GM12873 (cell line): ENCODE measurements at regions not wholly inside any gene's neighbourhood (a gene's known extent, or its start where the extent isn't known, plus 50 kb on each side); places are given as distances from the start of the nearest gene placed in this dataset.

Experiments used
- TF ChIP-seq, protein P1 (sequence below): IDR thresholded peaks from 2 replicates; pipeline ENCODE4 v1.5.1; 2012; ENCODE audit warnings: low read depth, mild to moderate bottlenecking, moderate library complexity, low read length, control low read depth; ENCODE audit not compliant: insufficient read depth; ENCODE audit errors: missing control alignments

DNA sequence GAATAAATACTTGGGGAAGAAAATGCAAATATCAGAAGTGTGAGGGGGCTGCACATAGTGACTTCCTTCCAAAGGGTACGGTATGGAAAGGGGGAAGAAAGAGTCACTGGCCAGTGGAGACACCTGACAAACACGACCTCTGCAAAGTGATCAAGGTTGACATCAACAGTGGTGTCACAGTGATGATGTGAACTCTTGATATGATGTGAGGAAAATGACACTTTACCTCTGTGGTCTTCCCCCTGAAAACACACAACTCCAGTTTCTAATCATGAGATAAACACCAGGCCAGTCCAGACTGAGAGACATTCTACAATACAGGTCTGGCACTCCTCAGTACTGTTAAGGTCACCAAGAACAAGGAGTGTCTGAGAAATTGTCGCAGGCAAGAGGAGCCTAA is 169.7 kb downstream of the BUB3 start:
- TF ChIP-seq, protein P1, sequence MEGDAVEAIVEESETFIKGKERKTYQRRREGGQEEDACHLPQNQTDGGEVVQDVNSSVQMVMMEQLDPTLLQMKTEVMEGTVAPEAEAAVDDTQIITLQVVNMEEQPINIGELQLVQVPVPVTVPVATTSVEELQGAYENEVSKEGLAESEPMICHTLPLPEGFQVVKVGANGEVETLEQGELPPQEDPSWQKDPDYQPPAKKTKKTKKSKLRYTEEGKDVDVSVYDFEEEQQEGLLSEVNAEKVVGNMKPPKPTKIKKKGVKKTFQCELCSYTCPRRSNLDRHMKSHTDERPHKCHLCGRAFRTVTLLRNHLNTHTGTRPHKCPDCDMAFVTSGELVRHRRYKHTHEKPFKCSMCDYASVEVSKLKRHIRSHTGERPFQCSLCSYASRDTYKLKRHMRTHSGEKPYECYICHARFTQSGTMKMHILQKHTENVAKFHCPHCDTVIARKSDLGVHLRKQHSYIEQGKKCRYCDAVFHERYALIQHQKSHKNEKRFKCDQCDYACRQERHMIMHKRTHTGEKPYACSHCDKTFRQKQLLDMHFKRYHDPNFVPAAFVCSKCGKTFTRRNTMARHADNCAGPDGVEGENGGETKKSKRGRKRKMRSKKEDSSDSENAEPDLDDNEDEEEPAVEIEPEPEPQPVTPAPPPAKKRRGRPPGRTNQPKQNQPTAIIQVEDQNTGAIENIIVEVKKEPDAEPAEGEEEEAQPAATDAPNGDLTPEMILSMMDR, result no peak

DNA sequence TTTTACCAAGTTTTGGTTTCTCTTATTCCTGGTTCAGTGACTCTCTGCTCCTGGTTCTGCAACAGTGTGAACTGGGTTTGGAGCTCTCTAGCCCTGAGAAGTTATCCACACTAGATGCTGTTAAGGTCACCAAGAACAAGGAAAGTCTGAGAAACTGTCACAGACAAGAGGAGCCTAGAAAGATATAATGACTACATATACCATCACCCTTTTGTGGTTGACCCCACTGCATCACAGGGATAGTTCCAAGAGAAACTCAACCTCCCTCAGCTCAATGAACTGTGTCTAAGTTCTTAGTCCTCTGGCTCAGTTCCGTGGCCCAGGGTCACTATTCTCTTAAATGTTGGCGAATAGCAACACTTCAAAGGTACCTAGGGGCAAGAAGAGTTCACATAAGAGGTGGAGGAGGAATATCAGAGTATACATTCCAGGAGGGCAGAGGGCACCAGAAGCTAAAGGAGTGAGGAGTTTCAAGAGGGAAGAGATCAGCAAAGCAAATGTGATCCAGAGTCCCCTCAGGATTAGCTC is 171.5 kb downstream of the BUB3 start:
- TF ChIP-seq, protein P1, result no peak

DNA sequence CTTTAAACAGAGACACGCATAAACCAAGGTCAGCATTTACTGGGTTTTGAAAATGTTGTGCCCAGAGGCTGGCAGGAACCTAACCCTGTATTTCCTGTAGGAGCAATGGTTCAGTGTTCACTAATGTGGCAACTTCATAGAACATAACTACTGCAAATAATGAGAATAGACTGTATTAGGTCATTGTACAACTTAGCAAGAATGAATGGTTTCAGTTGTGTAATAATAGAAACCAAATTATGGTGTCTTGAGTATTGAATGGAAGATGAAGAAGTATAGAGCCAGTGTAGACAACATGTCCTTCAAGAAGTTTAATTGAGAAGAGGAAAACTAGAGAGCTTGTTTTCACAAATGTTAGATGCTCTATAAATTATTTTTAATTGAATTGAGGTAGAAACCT is 172.5 kb downstream of the BUB3 start:
- TF ChIP-seq, protein P1, result no peak

DNA sequence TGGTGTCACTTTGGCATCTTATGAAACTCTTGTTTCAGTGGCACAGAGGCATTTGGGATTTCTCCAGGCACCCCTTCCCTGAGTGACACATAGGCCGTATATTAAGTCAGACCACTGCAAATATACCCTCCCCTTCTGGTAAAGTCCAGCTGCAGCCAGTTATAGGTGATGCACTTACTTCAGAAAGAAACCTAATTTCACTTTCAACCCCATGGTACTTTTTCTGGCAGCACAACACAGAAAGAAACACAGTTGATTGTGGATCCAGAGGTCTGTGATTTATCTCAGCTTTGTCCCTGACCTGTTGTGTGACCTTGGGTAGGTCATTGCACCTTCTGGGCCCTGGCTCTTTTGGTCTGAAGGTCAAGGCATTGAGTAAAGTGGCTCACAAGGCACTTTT is 173.2 kb downstream of the BUB3 start:
- TF ChIP-seq, protein P1, result no peak

DNA sequence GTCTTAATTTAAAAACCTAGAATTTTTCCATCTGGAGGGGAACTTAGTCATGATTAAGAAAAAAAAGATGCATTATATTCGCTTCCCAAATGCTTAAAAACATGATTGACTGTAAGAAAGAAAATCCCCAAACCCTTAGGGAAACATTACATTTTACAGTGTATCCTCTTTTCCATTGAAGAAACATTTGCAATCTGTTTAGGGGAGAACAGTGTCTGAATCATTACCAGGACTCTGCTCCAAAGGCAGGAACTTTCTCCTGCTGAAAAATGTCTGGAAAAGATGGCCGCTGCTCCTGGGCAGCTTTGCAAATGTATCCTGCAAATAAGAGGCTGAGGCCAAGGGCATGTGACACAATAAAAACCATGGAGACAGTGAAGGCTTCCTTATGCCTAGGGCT is 173.7 kb downstream of the BUB3 start:
- TF ChIP-seq, protein P1, result no peak

DNA sequence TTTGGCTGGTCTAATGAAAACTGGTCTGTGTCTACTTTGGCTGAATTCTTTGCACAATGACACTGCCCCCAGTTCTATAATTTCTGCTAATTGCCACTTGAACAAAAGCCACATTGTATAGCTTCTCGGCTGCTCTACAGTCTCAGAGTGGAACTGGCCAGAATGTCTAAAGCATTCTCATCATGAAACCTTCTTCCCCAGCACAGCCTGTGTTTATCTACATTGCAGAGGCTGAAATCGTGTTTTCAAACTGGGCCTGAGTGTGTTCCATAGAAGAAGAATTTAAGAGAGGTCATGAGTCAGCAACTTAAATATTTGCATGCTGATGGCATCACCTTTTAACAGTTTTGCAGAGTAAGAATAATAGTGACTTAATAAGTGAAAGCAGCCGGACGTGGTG is 177.2 kb downstream of the BUB3 start:
- TF ChIP-seq, protein P1, result no peak

DNA sequence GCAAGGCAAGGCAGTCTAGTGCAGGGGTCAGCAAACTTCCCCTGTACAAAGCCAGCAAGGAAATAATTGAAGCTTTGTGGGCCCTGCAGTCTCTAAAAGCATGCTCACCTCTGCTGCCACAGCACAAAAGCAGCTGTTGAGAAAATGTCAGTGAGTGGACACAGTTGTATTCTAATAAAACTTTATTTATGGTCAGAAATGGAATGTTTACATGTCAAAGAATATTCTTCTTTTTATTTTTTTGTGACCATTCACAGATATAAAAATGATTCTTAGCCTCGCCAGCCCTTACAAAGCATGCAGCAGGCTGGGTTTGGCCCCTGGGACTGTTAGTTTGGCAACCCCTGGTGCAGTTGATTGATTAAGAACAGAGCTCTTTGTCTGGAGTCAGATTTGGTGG is 192.4 kb downstream of the BUB3 start:
- TF ChIP-seq, protein P1, result no peak
